Upper lobe of right lung (tissue), 1 donor: ENCODE measurements at regions not wholly inside any gene's neighbourhood (a gene's known extent, or its start where the extent isn't known, plus 50 kb on each side); places are given as distances from the start of the nearest gene placed in this dataset.

Experiments used
- ATAC-seq: fragments of 200-7000 bp; cut with Tn5 transposase; one replicate; pipeline ENCODE4 v1.9.1; 2020; ENCODE audit warnings: mild to moderate bottlenecking, moderate library complexity
- DNase-seq: peaks from one replicate; pipeline ENCODE4 v3.0.0-alpha.2; 2020
- H3K27ac ChIP-seq: fragments of 200-600 bp; one replicate; pipeline ENCODE4 v1.8.0; 2022
- H3K27me3 ChIP-seq: fragments of 200-600 bp; one replicate; pipeline ENCODE4 v1.8.0; 2022; ENCODE audit warnings: mild to moderate bottlenecking
- H3K36me3 ChIP-seq: fragments of 200-600 bp; one replicate; pipeline ENCODE4 v1.8.0; 2022
- H3K4me1 ChIP-seq: fragments of 200-600 bp; one replicate; pipeline ENCODE4 v1.8.0; 2022
- H3K4me3 ChIP-seq: fragments of 200-600 bp; one replicate; pipeline ENCODE4 v1.8.0; 2022; ENCODE audit warnings: mild to moderate bottlenecking
- H3K9me3 ChIP-seq: fragments of 200-600 bp; one replicate; pipeline ENCODE4 v1.8.0; 2022
- CTCF ChIP-seq: fragments of 200-600 bp; IDR thresholded peaks from one replicate; pipeline ENCODE4 v1.8.0; 2022; ENCODE audit warnings: antibody characterized with exemption
- intact Hi-C: fragments of 100-400 bp; cut with DNase I; formaldehyde crosslinking; loops from one replicate; pipeline ENCODE4 v1.11.0; 2022
- donor health status: DM: no; HTN: yes; CAD: no; lungs with severe emphysema.

DNA sequence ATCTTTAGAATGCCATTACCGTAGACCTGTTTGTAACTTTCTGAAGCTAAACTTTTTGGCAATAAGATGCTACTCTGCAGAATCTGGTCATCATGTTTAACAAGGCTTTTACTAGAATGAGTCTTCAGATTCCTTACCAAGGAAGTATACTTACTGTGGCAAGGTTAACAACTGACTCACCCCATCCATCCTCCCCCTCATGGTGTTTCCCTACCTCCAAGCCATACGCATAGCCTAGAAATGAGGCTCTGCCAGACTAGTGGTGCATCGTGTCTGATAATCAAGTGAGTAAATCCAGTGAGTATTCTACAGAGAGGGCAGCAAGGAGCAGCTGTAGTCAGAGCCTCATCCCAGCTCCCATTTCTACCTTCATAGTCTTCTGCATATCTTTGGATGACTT is 223.6 kb downstream of the IPMK start:
- TF ChIP-seq CTCF: no peak
- intact Hi-C loops: no loop called here
- DNase-seq: no peak
- Histone ChIP-seq H3K27me3 (no peaks in the 10 kb centered on the region), H3K9me3 (no peaks in the 10 kb centered on the region), H3K27ac (no peak overlapping the region), H3K36me3 (no peaks in the 10 kb centered on the region), H3K4me1 (no peaks in the 10 kb centered on the region), H3K4me3 (no peak overlapping the region)
- no peak for ATAC-seq

- Histone ChIP-seq H3K4me3 (no peak overlapping the region), H3K4me1 (no peaks in the 10 kb centered on the region), H3K36me3 (no peaks in the 10 kb centered on the region), H3K27ac (no peak overlapping the region), H3K9me3 (no peaks in the 10 kb centered on the region), H3K27me3 (no peaks in the 10 kb centered on the region)
- DNase-seq (no peak), ATAC-seq (no peak)
- TF ChIP-seq CTCF: no peak
- intact Hi-C loops: no loop called here
These were observed 225.8 kb downstream of the IPMK start for GRCh38 chr10:58041901-58042300.

DNA sequence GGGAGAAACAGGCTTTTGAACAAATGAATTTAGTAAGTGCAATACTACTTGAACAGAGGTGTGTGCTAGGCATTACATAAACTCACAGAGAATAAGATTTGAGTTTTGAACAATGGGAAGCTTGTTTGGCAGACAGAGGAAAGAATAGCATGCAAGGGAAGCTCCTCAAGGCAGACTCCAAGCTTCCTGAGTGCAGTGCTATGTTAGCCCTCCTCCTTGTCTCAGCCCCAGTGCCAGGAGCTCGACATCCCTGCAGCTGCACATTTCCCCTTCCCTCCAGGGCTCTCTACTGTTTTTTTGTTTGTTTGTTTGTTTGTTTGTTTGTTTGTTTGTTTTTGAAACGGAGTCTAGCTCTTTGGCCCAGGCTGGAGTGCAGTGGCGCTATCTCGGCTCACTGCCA is 237.5 kb downstream of the IPMK start:
- ATAC-seq: no peak
- no peak for TF ChIP-seq CTCF
- no peak overlapping the region for H3K4me3 ChIP-seq
- H3K27me3 ChIP-seq: no peaks in the 10 kb centered on the region
- H3K4me1 ChIP-seq: no peaks in the 10 kb centered on the region
- H3K27ac ChIP-seq: no peak overlapping the region
- no peak for DNase-seq
- H3K36me3 ChIP-seq: no peaks in the 10 kb centered on the region
- no peaks in the 10 kb centered on the region for H3K9me3 ChIP-seq
- intact Hi-C loops: no loop called here

DNA sequence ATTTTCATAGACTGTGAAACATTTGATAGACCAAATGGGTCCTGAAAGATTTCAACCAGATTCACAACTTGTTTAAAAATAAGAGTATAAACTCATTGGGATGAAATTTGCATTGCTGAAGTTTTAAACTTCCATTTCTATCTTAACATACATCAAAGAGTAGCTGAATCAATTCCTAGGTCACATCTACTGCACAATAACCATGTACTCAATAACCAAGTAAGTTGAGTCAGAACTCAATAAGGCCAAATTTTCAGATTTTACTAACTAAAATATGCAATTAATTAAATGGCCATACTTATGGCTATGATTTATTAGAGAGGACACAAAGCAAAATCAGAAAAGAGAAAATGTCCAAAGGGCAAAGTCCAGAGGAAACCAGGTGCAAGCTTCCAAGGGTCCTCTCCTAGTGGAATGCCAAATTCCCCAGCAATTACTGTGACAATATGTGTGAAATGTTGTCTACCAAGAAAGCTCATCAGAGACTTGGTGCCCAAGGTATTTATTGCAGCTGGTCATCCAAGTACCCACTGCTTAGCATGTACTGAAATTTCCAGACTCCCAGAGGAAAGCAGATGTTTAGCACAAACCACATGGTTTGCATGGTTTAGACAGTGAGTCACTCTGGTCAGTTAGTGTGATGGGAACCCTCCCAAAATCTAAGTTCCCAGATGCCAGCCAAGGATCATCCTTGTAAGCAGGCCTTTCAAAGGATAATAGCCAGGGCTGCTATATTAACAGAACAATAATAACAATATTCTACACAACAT is 238.9 kb downstream of the IPMK start:
- H3K27ac ChIP-seq: no peak overlapping the region
- no peak overlapping the region for H3K4me3 ChIP-seq
- no peaks in the 10 kb centered on the region for H3K4me1 ChIP-seq
- no peaks in the 10 kb centered on the region for H3K27me3 ChIP-seq
- H3K36me3 ChIP-seq: no peaks in the 10 kb centered on the region
- intact Hi-C loops: no loop called here
- ATAC-seq (no peak), DNase-seq (no peak)
- H3K9me3 ChIP-seq: no peaks in the 10 kb centered on the region
- no peak for TF ChIP-seq CTCF

GRCh38 chr10:58027426-58027825 is 240.3 kb downstream of the IPMK start:
- H3K27me3 ChIP-seq: no peaks in the 10 kb centered on the region
- no peak overlapping the region for H3K4me3 ChIP-seq
- ATAC-seq (no peak), DNase-seq (no peak)
- no peaks in the 10 kb centered on the region for H3K36me3 ChIP-seq
- H3K4me1 ChIP-seq: no peaks in the 10 kb centered on the region
- H3K27ac ChIP-seq: no peak overlapping the region
- TF ChIP-seq CTCF: no peak
- no peaks in the 10 kb centered on the region for H3K9me3 ChIP-seq
- intact Hi-C loops: no loop called here

DNA sequence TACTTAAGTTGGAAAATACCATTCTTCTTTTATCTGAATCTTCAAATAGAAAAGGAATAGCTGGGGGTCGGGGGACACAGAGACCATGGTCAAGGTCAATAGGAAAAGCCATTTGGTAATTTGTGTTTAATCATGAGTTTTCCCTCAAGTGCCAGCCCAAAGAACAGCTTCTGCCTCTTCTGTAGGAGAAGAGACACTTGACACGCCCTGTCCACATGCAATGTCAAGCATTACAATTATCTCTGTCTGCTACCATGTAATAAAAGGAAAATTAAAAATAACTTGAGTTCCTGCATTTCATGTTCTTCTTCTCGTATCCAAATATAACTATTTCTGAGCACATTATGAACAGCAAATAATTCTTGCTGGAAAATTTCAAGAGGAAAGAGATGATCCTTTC is 241.7 kb downstream of the IPMK start:
- ATAC-seq (no peak), DNase-seq (no peak)
- intact Hi-C loops: no loop called here
- Histone ChIP-seq H3K4me3 (no peak overlapping the region), H3K4me1 (no peaks in the 10 kb centered on the region), H3K27ac (no peak overlapping the region), H3K36me3 (no peaks in the 10 kb centered on the region), H3K27me3 (no peaks in the 10 kb centered on the region), H3K9me3 (no peaks in the 10 kb centered on the region)
- TF ChIP-seq CTCF: no peak
